Prostate gland (tissue), 2 donors: ENCODE measurements at regions not wholly inside any gene's neighbourhood (a gene's known extent, or its start where the extent isn't known, plus 50 kb on each side); places are given as distances from the start of the nearest gene placed in this dataset.

Experiments used
- DNase-seq: peaks from one replicate; pipeline ENCODE4 v3.0.0-alpha.2; 2019; ENCODE audit warnings: low spot score
- H3K27ac ChIP-seq, 2 donors: fragments of 200-600 bp; sonication (generic); 2 replicates each; pipeline ENCODE4 v1.5.1; 2017 to 2019
- H3K27me3 ChIP-seq: fragments of 200-600 bp; sonication (generic); replicated peaks from 2 replicates; pipeline ENCODE4 v1.5.1; 2019; ENCODE audit not compliant: insufficient read depth
- H3K36me3 ChIP-seq, 2 donors: fragments of 200-600 bp; sonication (generic); 1 replicate in 1 of 2; 2 replicates in 1 of 2; pipeline versions ENCODE4 v1.5.1 to v1.8.1; 2017 to 2019
- H3K4me1 ChIP-seq: fragments of 200-600 bp; sonication (generic); replicated peaks from 2 replicates; pipeline ENCODE4 v1.5.1; 2019
- H3K4me3 ChIP-seq, 2 donors: fragments of 200-600 bp; sonication (generic); 2 replicates each; pipeline ENCODE4 v1.5.1; 2017 to 2019
- H3K9me3 ChIP-seq: fragments of 200-600 bp; sonication (generic); 2 replicates; pipeline ENCODE4 v1.5.1; 2017
- POLR2A ChIP-seq: fragments of 450-650 bp; IDR thresholded peaks from one replicate; pipeline ENCODE4 v1.6.1; 2016; ENCODE audit warnings: antibody characterized with exemption, mild to moderate bottlenecking
- POLR2AphosphoS5 ChIP-seq: sonication (generic); formaldehyde crosslinking; IDR thresholded peaks from one replicate; pipeline ENCODE4 v1.6.1; 2017; ENCODE audit warnings: antibody characterized with exemption
- WGBS: methylation state at CpG from one replicate; pipeline ENCODE4 v1.1.5; 2018; 5-methylcytosine and 5-hydroxymethylcytosine counted together
- intact Hi-C: fragments of 100-400 bp; cut with DNase I; formaldehyde crosslinking; loops from one replicate; pipeline ENCODE4 v1.14.2; 2022
- TF ChIP-seq, protein P1 (sequence below), 4 experiments: fragments of 200-600 bp in 2 of 4; fragments of 450-650 bp in 2 of 4; sonication (generic) in 2 of 4; IDR thresholded peaks; 1 replicate in 3 of 4; 2 replicates in 1 of 4; pipeline ENCODE4 v1.5.1; 2016 to 2019; ENCODE audit warnings: antibody characterized with exemption in 4 of 4, mild to moderate bottlenecking in 2 of 4, moderate library complexity in 2 of 4

GRCh38 chr18:78635093-78635800, 344.4 kb upstream of the SALL3 start:
- Histone ChIP-seq H3K27ac (no peak overlapping the region), H3K27me3 (no peaks in the 10 kb centered on the region), H3K36me3 (no peaks in the 10 kb centered on the region), H3K4me3 (no peak overlapping the region), H3K4me1 (peaks cover 2% of the 10 kb centered on the region), H3K9me3 (no peaks in the 10 kb centered on the region)
- intact Hi-C loops = no loop called here
- TF ChIP-seq, protein P1, sequence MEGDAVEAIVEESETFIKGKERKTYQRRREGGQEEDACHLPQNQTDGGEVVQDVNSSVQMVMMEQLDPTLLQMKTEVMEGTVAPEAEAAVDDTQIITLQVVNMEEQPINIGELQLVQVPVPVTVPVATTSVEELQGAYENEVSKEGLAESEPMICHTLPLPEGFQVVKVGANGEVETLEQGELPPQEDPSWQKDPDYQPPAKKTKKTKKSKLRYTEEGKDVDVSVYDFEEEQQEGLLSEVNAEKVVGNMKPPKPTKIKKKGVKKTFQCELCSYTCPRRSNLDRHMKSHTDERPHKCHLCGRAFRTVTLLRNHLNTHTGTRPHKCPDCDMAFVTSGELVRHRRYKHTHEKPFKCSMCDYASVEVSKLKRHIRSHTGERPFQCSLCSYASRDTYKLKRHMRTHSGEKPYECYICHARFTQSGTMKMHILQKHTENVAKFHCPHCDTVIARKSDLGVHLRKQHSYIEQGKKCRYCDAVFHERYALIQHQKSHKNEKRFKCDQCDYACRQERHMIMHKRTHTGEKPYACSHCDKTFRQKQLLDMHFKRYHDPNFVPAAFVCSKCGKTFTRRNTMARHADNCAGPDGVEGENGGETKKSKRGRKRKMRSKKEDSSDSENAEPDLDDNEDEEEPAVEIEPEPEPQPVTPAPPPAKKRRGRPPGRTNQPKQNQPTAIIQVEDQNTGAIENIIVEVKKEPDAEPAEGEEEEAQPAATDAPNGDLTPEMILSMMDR (IDR thresholded peaks at IDR 0.05) = no peak
- no peak for TF ChIP-seq POLR2A
- no peak for TF ChIP-seq POLR2AphosphoS5
- DNase-seq = no peak
- WGBS = 92% methylated on average over 26 of the region's 29 CpGs

GRCh38 chr18:78636260-78636659, 343.4 kb upstream of the SALL3 start:
- TF ChIP-seq, protein P1 (IDR thresholded peaks at IDR 0.05) = no peak
- no peak for TF ChIP-seq POLR2A
- no peak for TF ChIP-seq POLR2AphosphoS5
- Histone ChIP-seq H3K4me3 (no peak overlapping the region), H3K27ac (no peak overlapping the region), H3K27me3 (no peaks in the 10 kb centered on the region), H3K4me1 (peaks cover 2% of the 10 kb centered on the region), H3K9me3 (no peaks in the 10 kb centered on the region), H3K36me3 (no peaks in the 10 kb centered on the region)
- 98% methylated on average over 2 of the region's 2 CpGs for WGBS
- no peak for DNase-seq
- intact Hi-C loops = no loop called here

GRCh38 chr18:78637442-78638402, 341.9 kb upstream of the SALL3 start:
- TF ChIP-seq POLR2A (no peak), POLR2AphosphoS5 (no peak)
- TF ChIP-seq, protein P1 (IDR thresholded peaks at IDR 0.05) = no peak
- no peak for DNase-seq
- Histone ChIP-seq H3K27me3 (no peaks in the 10 kb centered on the region), H3K36me3 (no peaks in the 10 kb centered on the region), H3K4me3 (no peak overlapping the region), H3K9me3 (no peaks in the 10 kb centered on the region), H3K4me1 (peaks cover 2% of the 10 kb centered on the region), H3K27ac (no peak overlapping the region)
- 93% methylated on average over 68 of the region's 70 CpGs for WGBS
- intact Hi-C loops = no loop called here

DNA sequence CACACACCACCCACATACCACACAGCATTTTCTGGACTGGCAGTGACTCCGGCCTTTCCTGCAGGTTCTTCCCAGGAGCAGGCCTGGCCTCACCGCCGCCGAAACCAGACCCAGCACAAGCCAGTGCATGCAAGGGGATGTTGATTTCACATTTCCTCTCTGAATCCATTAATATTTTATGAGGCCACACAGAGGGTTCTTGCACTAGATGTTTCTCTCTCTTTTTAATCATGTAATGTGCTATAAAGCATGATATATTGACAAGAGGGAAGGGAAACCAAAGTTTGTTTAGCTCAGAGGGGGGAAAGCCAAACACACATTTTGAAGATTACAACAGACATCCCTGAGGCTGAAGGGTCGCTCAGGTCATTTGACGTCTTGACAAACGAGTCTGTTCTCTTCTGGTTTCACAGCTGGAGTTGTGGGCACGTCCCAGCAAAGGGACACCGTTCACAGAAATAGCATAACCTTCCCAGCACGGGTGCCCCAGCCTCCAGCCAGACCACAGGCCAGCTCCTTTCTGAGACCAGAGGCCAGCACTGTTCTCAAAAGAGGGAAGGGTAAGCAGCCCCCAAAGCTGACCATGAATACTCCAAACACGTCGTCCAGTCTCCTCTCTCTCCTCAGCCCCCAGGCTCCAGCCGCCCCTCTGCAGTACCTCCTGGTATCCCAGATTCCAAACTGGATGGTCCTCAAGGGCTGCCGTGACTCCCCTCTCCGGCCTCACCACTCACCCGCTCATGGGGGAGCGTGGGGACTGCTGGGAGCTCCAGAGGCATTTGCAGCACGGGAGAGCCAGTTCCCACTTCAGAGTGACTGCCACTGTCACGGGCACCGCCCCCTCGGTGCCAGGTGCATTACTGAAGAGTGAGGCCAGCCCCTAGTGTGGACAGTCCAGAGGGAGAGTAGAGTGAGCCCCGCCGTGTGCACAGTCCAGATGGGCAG, 340.3 kb upstream of the SALL3 start:
- Histone ChIP-seq H3K4me3 (no peak overlapping the region), H3K27me3 (no peaks in the 10 kb centered on the region), H3K27ac (peak overlapping the region in 1 of 2 donors; percentile 30), H3K9me3 (no peaks in the 10 kb centered on the region), H3K36me3 (no peaks in the 10 kb centered on the region), H3K4me1 (peaks cover 2% of the 10 kb centered on the region)
- peak; percentile 72 for DNase-seq
- WGBS = 43% methylated on average over 23 of the region's 23 CpGs
- TF ChIP-seq POLR2AphosphoS5 (peak; percentile 85), POLR2A (no peak)
- TF ChIP-seq, protein P1 (IDR thresholded peaks at IDR 0.05) = no peak
- intact Hi-C loops = no loop called here
